Prostate gland (tissue), 2 donors: ENCODE measurements at regions not wholly inside any gene's neighbourhood (a gene's known extent, or its start where the extent isn't known, plus 50 kb on each side); places are given as distances from the start of the nearest gene placed in this dataset.

Experiments used
- POLR2A ChIP-seq: fragments of 450-650 bp; IDR thresholded peaks from one replicate; pipeline ENCODE4 v1.6.1; 2016; ENCODE audit warnings: antibody characterized with exemption, mild to moderate bottlenecking
- POLR2AphosphoS5 ChIP-seq: sonication (generic); formaldehyde crosslinking; IDR thresholded peaks from one replicate; pipeline ENCODE4 v1.6.1; 2017; ENCODE audit warnings: antibody characterized with exemption
- TF ChIP-seq, protein P1 (sequence below), 4 experiments: fragments of 200-600 bp in 2 of 4; fragments of 450-650 bp in 2 of 4; sonication (generic) in 2 of 4; IDR thresholded peaks; 1 replicate in 3 of 4; 2 replicates in 1 of 4; pipeline ENCODE4 v1.5.1; 2016 to 2019; ENCODE audit warnings: antibody characterized with exemption in 4 of 4, mild to moderate bottlenecking in 2 of 4, moderate library complexity in 2 of 4

DNA sequence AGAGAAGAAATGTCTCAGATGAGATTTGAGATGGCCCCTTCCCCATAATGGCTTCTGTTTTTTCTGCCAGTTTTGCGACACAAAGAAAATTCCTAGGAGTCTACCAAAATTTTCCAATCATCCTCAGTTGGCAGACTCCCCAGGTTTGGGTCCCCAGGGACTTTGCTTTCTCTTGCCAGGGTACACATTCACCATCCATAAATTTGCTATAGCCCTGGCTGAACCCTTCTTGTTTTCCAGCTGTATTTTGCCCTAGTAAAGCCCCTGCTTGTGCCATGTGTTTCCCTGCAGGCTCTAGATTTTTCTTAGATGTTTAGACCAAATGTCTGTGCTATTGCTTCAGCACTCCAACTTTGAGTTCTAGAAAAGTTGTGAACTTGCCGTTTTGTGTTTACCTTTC is 283.2 kb downstream of the ANXA1 start:
- TF ChIP-seq, protein P1, sequence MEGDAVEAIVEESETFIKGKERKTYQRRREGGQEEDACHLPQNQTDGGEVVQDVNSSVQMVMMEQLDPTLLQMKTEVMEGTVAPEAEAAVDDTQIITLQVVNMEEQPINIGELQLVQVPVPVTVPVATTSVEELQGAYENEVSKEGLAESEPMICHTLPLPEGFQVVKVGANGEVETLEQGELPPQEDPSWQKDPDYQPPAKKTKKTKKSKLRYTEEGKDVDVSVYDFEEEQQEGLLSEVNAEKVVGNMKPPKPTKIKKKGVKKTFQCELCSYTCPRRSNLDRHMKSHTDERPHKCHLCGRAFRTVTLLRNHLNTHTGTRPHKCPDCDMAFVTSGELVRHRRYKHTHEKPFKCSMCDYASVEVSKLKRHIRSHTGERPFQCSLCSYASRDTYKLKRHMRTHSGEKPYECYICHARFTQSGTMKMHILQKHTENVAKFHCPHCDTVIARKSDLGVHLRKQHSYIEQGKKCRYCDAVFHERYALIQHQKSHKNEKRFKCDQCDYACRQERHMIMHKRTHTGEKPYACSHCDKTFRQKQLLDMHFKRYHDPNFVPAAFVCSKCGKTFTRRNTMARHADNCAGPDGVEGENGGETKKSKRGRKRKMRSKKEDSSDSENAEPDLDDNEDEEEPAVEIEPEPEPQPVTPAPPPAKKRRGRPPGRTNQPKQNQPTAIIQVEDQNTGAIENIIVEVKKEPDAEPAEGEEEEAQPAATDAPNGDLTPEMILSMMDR (IDR thresholded peaks at IDR 0.05) = no peak
- no peak for TF ChIP-seq POLR2A
- no peak for TF ChIP-seq POLR2AphosphoS5
